Ovary (tissue), 7 donors: ENCODE measurements at regions not wholly inside any gene's neighbourhood (a gene's known extent, or its start where the extent isn't known, plus 50 kb on each side); places are given as distances from the start of the nearest gene placed in this dataset.

ENCODE experiments used
- DNase-seq, 5 donors: peaks; one replicate each; pipeline ENCODE4 v3.0.0-alpha.2; 2019 to 2020
- H3K27ac ChIP-seq, 2 donors: fragments of 200-600 bp; one replicate each; pipeline versions ENCODE4 v1.5.1 to v1.8.0; 2019 to 2022
- H3K27me3 ChIP-seq: fragments of 200-600 bp; one replicate; pipeline ENCODE4 v1.8.0; 2022
- H3K36me3 ChIP-seq: fragments of 200-600 bp; sonication (generic); one replicate; pipeline ENCODE4 v1.5.1; 2019
- H3K4me1 ChIP-seq: one replicate; pipeline ENCODE4 v1.8.1; 2013; ENCODE audit warnings: mild to moderate bottlenecking, moderate library complexity; ENCODE audit not compliant: insufficient read depth
- H3K4me3 ChIP-seq: fragments of 200-600 bp; sonication (generic); one replicate; pipeline ENCODE4 v1.5.1; 2017
- H3K9me3 ChIP-seq, 2 donors: fragments of 200-600 bp in 1 of 2; sonication (generic) in 1 of 2; one replicate each; pipeline versions ENCODE4 v1.5.1 to v1.8.1; 2013 to 2019; ENCODE audit warnings: mild to moderate bottlenecking in 1 of 2, moderate library complexity in 1 of 2
- EP300 ChIP-seq: sonication (generic); formaldehyde crosslinking; IDR thresholded peaks from one replicate; pipeline ENCODE4 v1.6.1; 2017; ENCODE audit warnings: antibody characterized with exemption
- POLR2A ChIP-seq: fragments of 450-650 bp; IDR thresholded peaks from one replicate; pipeline ENCODE4 v1.6.1; 2017; ENCODE audit warnings: antibody characterized with exemption, mild to moderate bottlenecking, moderate library complexity
- WGBS, 3 donors: extraction: QIAGEN DNeasy Blood & Tissue Kit in 1 of 3; methylation state at CpG; one replicate each; pipeline versions ENCODE4 v1.1.5 to v1.1.7; 2013 to 2017; 5-methylcytosine and 5-hydroxymethylcytosine counted together
- intact Hi-C, 4 donors: fragments of 100-400 bp; cut with DNase I; formaldehyde crosslinking; loops; one replicate each; pipeline versions ENCODE4 v1.11.0 to v1.15.1; 2022 to 2023
- TF ChIP-seq, protein P1 (sequence below), 3 donors: fragments of 450-650 bp in 2 of 3; fragments of 200-600 bp in 1 of 3; IDR thresholded peaks; one replicate each; pipeline versions ENCODE4 v1.5.1 to v1.8.0; 2016 to 2022; ENCODE audit warnings: antibody characterized with exemption in 3 of 3, mild to moderate bottlenecking in 1 of 3
- donor health status: DM: no; HTN: no; CAD: no; lungs with moderate emphysema.
- donor health status: DM: no; HTN: no; CAD: no.
- donor health status: Bipolar disorder and iron deficiency.
- donor health status: DM: no; HTN: no; CAD: no.
- donor health status: DM: yes; HTN: yes; CAD: no.

DNA sequence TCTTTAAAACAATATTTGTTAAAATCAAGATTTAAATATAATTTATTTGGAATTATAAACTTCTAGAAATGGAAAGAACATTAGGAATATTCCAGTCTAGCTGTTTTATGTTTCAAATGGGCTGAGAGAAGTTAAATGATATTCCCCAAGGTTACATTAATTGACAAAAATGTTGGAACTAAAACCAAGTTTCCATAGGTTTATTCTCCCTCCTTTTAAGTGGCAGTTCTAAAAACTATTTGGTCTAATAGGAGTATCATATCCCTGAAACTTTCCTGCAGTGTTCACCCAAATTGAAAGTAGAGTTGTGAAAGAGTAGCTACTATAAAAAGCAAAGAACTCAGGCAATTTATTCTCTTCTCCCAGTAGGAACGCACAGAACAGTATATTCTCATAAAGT lies 1185.5 kb downstream of the LRFN5 start:
- TF ChIP-seq EP300 = no peak
- no peak for TF ChIP-seq POLR2A
- TF ChIP-seq, protein P1, sequence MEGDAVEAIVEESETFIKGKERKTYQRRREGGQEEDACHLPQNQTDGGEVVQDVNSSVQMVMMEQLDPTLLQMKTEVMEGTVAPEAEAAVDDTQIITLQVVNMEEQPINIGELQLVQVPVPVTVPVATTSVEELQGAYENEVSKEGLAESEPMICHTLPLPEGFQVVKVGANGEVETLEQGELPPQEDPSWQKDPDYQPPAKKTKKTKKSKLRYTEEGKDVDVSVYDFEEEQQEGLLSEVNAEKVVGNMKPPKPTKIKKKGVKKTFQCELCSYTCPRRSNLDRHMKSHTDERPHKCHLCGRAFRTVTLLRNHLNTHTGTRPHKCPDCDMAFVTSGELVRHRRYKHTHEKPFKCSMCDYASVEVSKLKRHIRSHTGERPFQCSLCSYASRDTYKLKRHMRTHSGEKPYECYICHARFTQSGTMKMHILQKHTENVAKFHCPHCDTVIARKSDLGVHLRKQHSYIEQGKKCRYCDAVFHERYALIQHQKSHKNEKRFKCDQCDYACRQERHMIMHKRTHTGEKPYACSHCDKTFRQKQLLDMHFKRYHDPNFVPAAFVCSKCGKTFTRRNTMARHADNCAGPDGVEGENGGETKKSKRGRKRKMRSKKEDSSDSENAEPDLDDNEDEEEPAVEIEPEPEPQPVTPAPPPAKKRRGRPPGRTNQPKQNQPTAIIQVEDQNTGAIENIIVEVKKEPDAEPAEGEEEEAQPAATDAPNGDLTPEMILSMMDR (IDR thresholded peaks at IDR 0.05) = no peak
- H3K4me1 ChIP-seq = no peaks in the 10 kb centered on the region
- H3K27ac ChIP-seq = no peak overlapping the region
- no peak for DNase-seq
- 56 to 75% (median 64%) methylated on average over 1 of the region's 1 CpG for WGBS, 3 donors
- no peaks in the 10 kb centered on the region for H3K27me3 ChIP-seq
- no peak overlapping the region for H3K4me3 ChIP-seq
- no peaks in the 10 kb centered on the region for H3K9me3 ChIP-seq
- intact Hi-C loops = no loop called here
- H3K36me3 ChIP-seq = no peaks in the 10 kb centered on the region

DNA sequence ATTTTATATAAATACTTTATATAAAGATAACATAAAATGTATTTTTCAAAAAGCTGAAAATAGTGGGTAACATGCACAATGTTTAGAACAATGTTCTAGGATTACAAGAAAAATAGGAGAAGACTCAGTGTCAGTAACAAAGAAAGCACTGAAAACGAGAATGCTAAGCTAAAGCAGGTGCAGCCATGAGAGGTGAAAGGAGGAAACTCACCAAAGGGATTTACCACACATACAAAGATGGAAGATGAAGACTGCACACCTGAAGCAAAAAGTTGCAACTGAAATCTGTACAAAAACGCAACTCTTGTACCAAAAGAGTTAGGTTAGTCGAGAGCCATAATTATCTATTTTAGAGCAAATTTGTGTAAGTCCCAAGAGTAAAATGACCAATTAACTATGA lies 1176.1 kb downstream of the LRFN5 start:
- H3K36me3 ChIP-seq = no peaks in the 10 kb centered on the region
- no peaks in the 10 kb centered on the region for H3K9me3 ChIP-seq
- H3K27me3 ChIP-seq = no peaks in the 10 kb centered on the region
- no peak overlapping the region for H3K27ac ChIP-seq
- TF ChIP-seq, protein P1 (IDR thresholded peaks at IDR 0.05) = no peak
- TF ChIP-seq POLR2A (no peak), EP300 (no peak)
- DNase-seq = no peak
- intact Hi-C loops = no loop called here
- no peaks in the 10 kb centered on the region for H3K4me1 ChIP-seq
- H3K4me3 ChIP-seq = no peak overlapping the region
- 80 to 87% (median 80%) methylated on average over 3 of the region's 3 CpGs for WGBS, 3 donors

DNA sequence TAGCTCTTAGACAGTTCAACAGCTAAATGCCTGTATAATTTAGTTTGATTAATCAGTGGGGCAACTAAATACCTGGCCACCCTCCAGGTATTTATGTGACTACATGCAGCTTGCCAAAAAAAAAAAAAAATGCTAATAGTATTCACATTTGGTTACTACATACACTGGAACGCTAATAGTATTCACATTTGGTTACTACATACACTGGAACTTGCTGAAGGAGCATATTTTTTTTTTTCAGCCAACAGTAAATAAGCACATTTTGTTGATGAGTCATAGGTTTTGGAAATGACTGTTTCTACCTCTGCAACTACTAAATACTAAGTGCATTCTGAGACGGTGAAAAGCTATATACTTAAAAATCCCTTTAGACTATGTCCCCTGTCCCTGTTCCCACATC lies 1172.3 kb downstream of the LRFN5 start:
- H3K27me3 ChIP-seq = no peaks in the 10 kb centered on the region
- intact Hi-C loops = no loop called here
- no peak for DNase-seq
- WGBS, 3 donors = 65 to 86% (median 81%) methylated on average over 2 of the region's 2 CpGs
- no peaks in the 10 kb centered on the region for H3K4me1 ChIP-seq
- no peaks in the 10 kb centered on the region for H3K36me3 ChIP-seq
- no peaks in the 10 kb centered on the region for H3K9me3 ChIP-seq
- H3K27ac ChIP-seq = no peak overlapping the region
- TF ChIP-seq, protein P1 (IDR thresholded peaks at IDR 0.05) = no peak
- no peak for TF ChIP-seq EP300
- no peak for TF ChIP-seq POLR2A
- no peak overlapping the region for H3K4me3 ChIP-seq

DNA sequence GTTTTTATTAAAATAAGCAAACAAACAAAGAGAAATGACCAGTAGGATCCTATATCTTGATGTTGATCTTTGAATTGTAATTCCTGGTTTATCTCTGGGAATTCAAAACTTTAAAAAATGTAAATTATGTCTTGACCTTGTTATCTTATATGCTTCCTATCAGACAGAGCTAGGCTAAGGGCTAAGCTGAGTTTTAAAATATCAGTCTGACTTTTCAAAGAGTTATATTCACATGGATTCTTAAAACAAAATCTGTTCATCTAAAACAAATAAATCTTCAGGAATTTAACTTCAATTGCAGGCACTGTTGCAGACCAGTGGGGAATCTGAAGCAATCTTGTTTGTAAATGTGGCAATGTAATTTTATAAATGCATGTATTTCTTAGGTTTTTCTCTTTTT lies 1144.1 kb downstream of the LRFN5 start:
- Histone ChIP-seq H3K4me1 (no peaks in the 10 kb centered on the region), H3K27me3 (peaks cover 3% of the 10 kb centered on the region), H3K36me3 (no peaks in the 10 kb centered on the region), H3K4me3 (no peak overlapping the region), H3K9me3 (no peaks in the 10 kb centered on the region), H3K27ac (no peak overlapping the region)
- TF ChIP-seq EP300 = no peak
- TF ChIP-seq, protein P1 (IDR thresholded peaks at IDR 0.05) = no peak
- no peak for TF ChIP-seq POLR2A
- DNase-seq = no peak
- intact Hi-C loops = no loop called here

DNA sequence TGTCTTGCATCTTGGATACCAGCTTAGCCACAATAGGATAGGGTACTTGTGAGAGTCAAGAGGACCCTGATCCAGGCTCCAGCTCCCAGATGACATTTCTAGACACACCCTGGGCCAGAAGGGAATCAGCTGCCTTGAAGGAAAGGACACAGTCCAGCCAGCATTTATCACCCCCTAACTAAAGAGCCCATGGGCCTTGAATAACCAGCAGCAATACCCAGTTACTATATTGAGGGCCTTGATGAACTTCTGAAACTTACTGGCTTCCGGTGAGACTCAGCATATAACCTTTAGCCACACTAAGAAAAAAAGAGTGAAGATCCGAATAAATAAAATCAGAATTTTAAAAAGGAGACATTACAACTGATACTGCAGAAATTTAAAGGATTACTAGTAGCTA lies 1135.4 kb downstream of the LRFN5 start:
- no peak for DNase-seq
- TF ChIP-seq POLR2A (no peak), EP300 (no peak)
- TF ChIP-seq, protein P1 (IDR thresholded peaks at IDR 0.05) = no peak
- 63 to 93% (median 88%) methylated on average over 2 of the region's 2 CpGs for WGBS, 3 donors
- Histone ChIP-seq H3K36me3 (no peaks in the 10 kb centered on the region), H3K4me3 (no peak overlapping the region), H3K9me3 (no peaks in the 10 kb centered on the region), H3K27me3 (peaks cover 3% of the 10 kb centered on the region), H3K27ac (no peak overlapping the region), H3K4me1 (no peaks in the 10 kb centered on the region)
- intact Hi-C loops = no loop called here
